MCF 10A (cell line): ENCODE measurements at regions not wholly inside any gene's neighbourhood (a gene's known extent, or its start where the extent isn't known, plus 50 kb on each side); places are given as distances from the start of the nearest gene placed in this dataset.

ENCODE experiments used
- BruUV-seq: library from RNA; stranded (reverse); fragments of 400-500 nt; replicated peaks from 2 replicates; lab custom pipeline; 2021; lab: Mats Ljungman, UMichigan
- CTCF ChIA-PET: fragments of 300-600 bp; sonication (Branson Sonifier 250); formaldehyde crosslinking; extraction: SDS; loops from one replicate; lab custom pipeline; 2021; ENCODE audit warnings: antibody characterized with exemption, inconsistent platforms; lab: Yijun Ruan, JAX
- POLR2A ChIA-PET: fragments of 300-600, 350-650 bp; sonication (Branson Sonifier 250); formaldehyde crosslinking; extraction: SDS; loops from one replicate; lab custom pipeline; 2020; ENCODE audit warnings: antibody characterized with exemption, inconsistent platforms; lab: Yijun Ruan, JAX
- DNase-seq: peaks from one replicate; pipeline ENCODE4 v3.0.0-alpha.2; 2018; ENCODE audit not compliant: unreplicated experiment
- H3K27ac Mint-ChIP-seq: one replicate; pipeline ENCODE4 v1.8.0; 2022; ENCODE audit warnings: mild to moderate bottlenecking, low read depth, mixed read lengths; ENCODE audit not compliant: unreplicated experiment
- H3K27me3 Mint-ChIP-seq: one replicate; pipeline ENCODE4 v1.8.0; 2022; ENCODE audit warnings: mixed read lengths; ENCODE audit not compliant: insufficient read depth, unreplicated experiment
- H3K36me3 Mint-ChIP-seq: one replicate; pipeline ENCODE4 v1.8.0; 2022; ENCODE audit warnings: mild to moderate bottlenecking, moderate library complexity, mixed read lengths; ENCODE audit not compliant: insufficient read depth, unreplicated experiment
- H3K4me1 Mint-ChIP-seq: one replicate; pipeline ENCODE4 v1.8.0; 2022; ENCODE audit warnings: mixed read lengths; ENCODE audit not compliant: insufficient read depth, unreplicated experiment
- H3K4me3 Mint-ChIP-seq: one replicate; pipeline ENCODE4 v1.8.0; 2022; ENCODE audit warnings: mild to moderate bottlenecking, moderate library complexity, mixed read lengths; ENCODE audit not compliant: unreplicated experiment
- H3K9me3 Mint-ChIP-seq: one replicate; pipeline ENCODE4 v1.8.0; 2022; ENCODE audit warnings: mixed read lengths; ENCODE audit not compliant: unreplicated experiment
- CTCF ChIP-seq: fragments of 200-600 bp; IDR thresholded peaks from one replicate; pipeline ENCODE4 v1.8.0; 2022; ENCODE audit warnings: antibody characterized with exemption, mild to moderate bottlenecking; ENCODE audit not compliant: unreplicated experiment
- intact Hi-C: fragments of 100-400 bp; cut with micrococcal nuclease; formaldehyde crosslinking; loops from 2 replicates; pipeline ENCODE4 v1.14.1; 2022

GRCh38 chr14:42510071-42510470 lies 903.4 kb downstream of the LRFN5 start:
- POLR2A ChIA-PET, result interaction anchor here (0.7 kb wide), 1 partner anchor 188 kb away, joined by 3 read pairs; no protein-coding TSS in a partner anchor
- intact Hi-C loops, result no loop called here

GRCh38 chr14:42508209-42508946 lies 901.7 kb downstream of the LRFN5 start:
- ChIA-PET POLR2A (no interaction called here), CTCF (no interaction called here)
- Mint-ChIP-seq H3K36me3 (no peaks in the 10 kb centered on the region), H3K27ac (no peak overlapping the region), H3K4me1 (no peaks in the 10 kb centered on the region), H3K4me3 (no peak overlapping the region), H3K9me3 (peaks cover 31% of the 10 kb centered on the region), H3K27me3 (no peaks in the 10 kb centered on the region)
- DNase-seq, result no peak
- intact Hi-C loops, result no loop called here
- TF ChIP-seq CTCF, result no peak
- BruUV-seq, result no TSS peak

More at GRCh38 chr14:42510071-42510470, 903.4 kb downstream of the LRFN5 start:
- Mint-ChIP-seq H3K4me3 (no peak overlapping the region), H3K4me1 (no peaks in the 10 kb centered on the region), H3K27me3 (no peaks in the 10 kb centered on the region), H3K27ac (no peak overlapping the region), H3K36me3 (no peaks in the 10 kb centered on the region), H3K9me3 (peaks cover 31% of the 10 kb centered on the region)
- CTCF ChIA-PET, result interaction anchor here (0.7 kb wide), 1 partner anchor 24 kb away, joined by 5 read pairs; no protein-coding TSS in a partner anchor
- TF ChIP-seq CTCF, result no peak
- no TSS peak for BruUV-seq
- no peak for DNase-seq

- CTCF ChIA-PET, result interaction anchor here (0.6 to 0.7 kb wide), 2 partner anchors 67 to 534 kb away, joined by 3 read pairs; no protein-coding TSS in a partner anchor
- intact Hi-C loops, result no loop called here
- no peak for TF ChIP-seq CTCF
- no TSS peak for BruUV-seq
- Mint-ChIP-seq H3K9me3 (peaks cover 23% of the 10 kb centered on the region), H3K36me3 (no peaks in the 10 kb centered on the region), H3K4me3 (no peak overlapping the region), H3K4me1 (no peaks in the 10 kb centered on the region), H3K27me3 (no peaks in the 10 kb centered on the region), H3K27ac (no peak overlapping the region)
- POLR2A ChIA-PET, result interaction anchor here (0.7 kb wide), 1 partner anchor 64 kb away, joined by 4 read pairs; no protein-coding TSS in a partner anchor
- peak; percentile 30 for DNase-seq
Observed at GRCh38 chr14:42504433-42504832, 897.8 kb downstream of the LRFN5 start.

GRCh38 chr14:42499137-42499536 lies 892.5 kb downstream of the LRFN5 start:
- H3K4me3 Mint-ChIP-seq, result no peak overlapping the region
- intact Hi-C loops, result no loop called here
- POLR2A ChIA-PET, result no interaction called here
- no peak overlapping the region for H3K27ac Mint-ChIP-seq
- DNase-seq, result no peak
- peaks cover 9% of the 10 kb centered on the region for H3K9me3 Mint-ChIP-seq
- H3K4me1 Mint-ChIP-seq, result peaks cover 6% of the 10 kb centered on the region
- no peaks in the 10 kb centered on the region for H3K27me3 Mint-ChIP-seq
- BruUV-seq, result no TSS peak
- TF ChIP-seq CTCF, result no peak
- no peaks in the 10 kb centered on the region for H3K36me3 Mint-ChIP-seq
- CTCF ChIA-PET, result no interaction called here
